HEK293T (cell line): ENCODE measurements at regions not wholly inside any gene's neighbourhood (a gene's known extent, or its start where the extent isn't known, plus 50 kb on each side); places are given as distances from the start of the nearest gene placed in this dataset.

Source experiments
- FOXM1 ChIP-seq: fragments of 450-650 bp; IDR thresholded peaks from 2 replicates; pipeline ENCODE4 v1.6.1; 2017; ENCODE audit warnings: mild to moderate bottlenecking, borderline replicate concordance
- L3MBTL2 ChIP-seq: fragments of 450-650 bp; conservative IDR thresholded peaks from 2 replicates; pipeline ENCODE4 v1.6.1; 2016; ENCODE audit warnings: mild to moderate bottlenecking
- LEF1 ChIP-seq: fragments of 450-650 bp; IDR thresholded peaks from 2 replicates; pipeline ENCODE4 v1.6.1; 2017; ENCODE audit warnings: mild to moderate bottlenecking, borderline replicate concordance
- PKNOX1 ChIP-seq: fragments of 450-650 bp; IDR thresholded peaks from 2 replicates; pipeline ENCODE4 v1.6.1; 2016

GRCh38 chr14:105694961-105695360 lies 168.6 kb downstream of the TMEM121 start:
- TF ChIP-seq PKNOX1 (no peak), L3MBTL2 (no peak), LEF1 (no peak), FOXM1 (no peak)
